Fibroblast of lung (primary cell): ENCODE measurements at regions not wholly inside any gene's neighbourhood (a gene's known extent, or its start where the extent isn't known, plus 50 kb on each side); places are given as distances from the start of the nearest gene placed in this dataset.

Experiments
- DNase-seq, 2 donors: peaks; one replicate each; pipeline versions ENCODE4 v3.0.0 to v3.0.0-alpha.2; 2010; ENCODE audit warnings: low read depth in 2 of 2
- H2AFZ ChIP-seq: 2 replicates; pipeline ENCODE4 v1.5.1; 2012; ENCODE audit warnings: low read length, control low read depth, inconsistent platforms
- H3K27ac ChIP-seq: 2 replicates; pipeline ENCODE4 v1.5.1; 2011; ENCODE audit warnings: low read length, control low read depth; ENCODE audit not compliant: insufficient read depth
- H3K27me3 ChIP-seq: 2 replicates; pipeline ENCODE4 v1.5.1; 2011; ENCODE audit warnings: mild to moderate bottlenecking, low read length; ENCODE audit not compliant: control insufficient read depth, insufficient read depth
- H3K36me3 ChIP-seq: 2 replicates; pipeline ENCODE4 v1.5.1; 2011; ENCODE audit warnings: low read length; ENCODE audit not compliant: control insufficient read depth, insufficient read depth
- H3K4me1 ChIP-seq: 2 replicates; pipeline ENCODE4 v1.5.1; 2011; ENCODE audit warnings: low read length; ENCODE audit not compliant: control insufficient read depth, insufficient read depth; ENCODE audit errors: extremely low read depth
- H3K4me2 ChIP-seq: 2 replicates; pipeline ENCODE4 v1.5.1; 2011; ENCODE audit warnings: low read length, control low read depth; ENCODE audit not compliant: insufficient read depth; ENCODE audit errors: extremely low read depth
- H3K4me3 ChIP-seq, 4 experiments: fragments of 200-600 bp in 1 of 4; sonication (generic) in 1 of 4; replicated peaks in 1 of 4; 2 replicates each; pipeline ENCODE4 v1.5.1; 2011 to 2016; ENCODE audit warnings: low read length in 4 of 4, low read depth in 3 of 4, mild to moderate bottlenecking in 3 of 4, control low read depth in 2 of 4, inconsistent platforms in 1 of 4, mixed read lengths in 1 of 4; ENCODE audit not compliant: insufficient read depth in 1 of 4; ENCODE audit errors: control extremely low read depth in 1 of 4
- H3K79me2 ChIP-seq: 2 replicates; pipeline ENCODE4 v1.5.1; 2012; ENCODE audit warnings: mild to moderate bottlenecking, low read length, inconsistent platforms; ENCODE audit not compliant: control insufficient read depth, insufficient read depth
- H3K9ac ChIP-seq: 2 replicates; pipeline ENCODE4 v1.5.1; 2011; ENCODE audit warnings: mild to moderate bottlenecking, low read length, control low read depth; ENCODE audit not compliant: insufficient read depth
- H3K9me3 ChIP-seq: 2 replicates; pipeline ENCODE4 v1.5.1; 2012; ENCODE audit warnings: low read depth, low read length; ENCODE audit not compliant: control insufficient read depth, insufficient read depth
- H4K20me1 ChIP-seq: 2 replicates; pipeline ENCODE4 v1.5.1; 2011; ENCODE audit warnings: low read length; ENCODE audit not compliant: control insufficient read depth, insufficient read depth; ENCODE audit errors: extremely low read depth
- EZH2 ChIP-seq: IDR thresholded peaks from 2 replicates; pipeline ENCODE4 v1.5.1; 2012; ENCODE audit warnings: low read length, control low read depth, mild to moderate bottlenecking; ENCODE audit errors: missing control alignments
- TF ChIP-seq, protein P1 (sequence below), 2 donors: IDR thresholded peaks in 1 of 2; conservative IDR thresholded peaks in 1 of 2; 1 replicate in 1 of 2; 2 replicates in 1 of 2; pipeline ENCODE4 v1.5.1; 2011 to 2012; ENCODE audit warnings: low read length in 2 of 2, control low read depth in 1 of 2, inconsistent platforms in 1 of 2, low read depth in 1 of 2, mild to moderate bottlenecking in 1 of 2

DNA sequence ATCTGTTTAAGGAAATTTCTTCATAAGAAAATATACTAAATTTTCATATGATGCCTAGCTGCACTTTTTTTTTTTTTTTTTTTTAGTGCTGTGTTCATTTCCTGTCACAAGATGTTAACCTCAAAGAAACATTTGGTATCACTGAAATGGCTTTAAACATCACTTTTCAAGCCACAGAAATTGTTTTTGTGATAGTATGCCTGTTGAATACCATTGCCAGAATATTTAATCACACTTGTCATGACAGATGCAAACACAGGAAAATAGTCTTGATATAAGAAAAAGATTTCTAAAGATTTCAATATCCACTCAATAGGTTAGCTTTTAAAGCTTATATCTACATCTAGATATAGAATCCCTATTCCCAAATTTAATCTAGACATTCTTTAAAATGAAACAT lies 608.5 kb upstream of the AGTR1 start:
- H4K20me1 ChIP-seq = no peaks in the 10 kb centered on the region
- peak in 1 of 2 donors; percentile 27 for DNase-seq
- TF ChIP-seq, protein P1, sequence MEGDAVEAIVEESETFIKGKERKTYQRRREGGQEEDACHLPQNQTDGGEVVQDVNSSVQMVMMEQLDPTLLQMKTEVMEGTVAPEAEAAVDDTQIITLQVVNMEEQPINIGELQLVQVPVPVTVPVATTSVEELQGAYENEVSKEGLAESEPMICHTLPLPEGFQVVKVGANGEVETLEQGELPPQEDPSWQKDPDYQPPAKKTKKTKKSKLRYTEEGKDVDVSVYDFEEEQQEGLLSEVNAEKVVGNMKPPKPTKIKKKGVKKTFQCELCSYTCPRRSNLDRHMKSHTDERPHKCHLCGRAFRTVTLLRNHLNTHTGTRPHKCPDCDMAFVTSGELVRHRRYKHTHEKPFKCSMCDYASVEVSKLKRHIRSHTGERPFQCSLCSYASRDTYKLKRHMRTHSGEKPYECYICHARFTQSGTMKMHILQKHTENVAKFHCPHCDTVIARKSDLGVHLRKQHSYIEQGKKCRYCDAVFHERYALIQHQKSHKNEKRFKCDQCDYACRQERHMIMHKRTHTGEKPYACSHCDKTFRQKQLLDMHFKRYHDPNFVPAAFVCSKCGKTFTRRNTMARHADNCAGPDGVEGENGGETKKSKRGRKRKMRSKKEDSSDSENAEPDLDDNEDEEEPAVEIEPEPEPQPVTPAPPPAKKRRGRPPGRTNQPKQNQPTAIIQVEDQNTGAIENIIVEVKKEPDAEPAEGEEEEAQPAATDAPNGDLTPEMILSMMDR (conservative IDR thresholded peaks at IDR 0.05 in 1 of 2, IDR thresholded peaks at IDR 0.05 in 1 of 2; ENCODE audit: low read depth in 1 of 2, low read length in 2 of 2) = no peak
- H3K9ac ChIP-seq = no peak overlapping the region
- no peaks in the 10 kb centered on the region for H3K27me3 ChIP-seq
- no peaks in the 10 kb centered on the region for H3K9me3 ChIP-seq
- H3K4me2 ChIP-seq = no peak overlapping the region
- no peaks in the 10 kb centered on the region for H3K4me1 ChIP-seq
- H3K79me2 ChIP-seq = no peaks in the 10 kb centered on the region
- no peak overlapping the region for H2AFZ ChIP-seq
- H3K4me3 ChIP-seq = no peak overlapping the region
- H3K36me3 ChIP-seq = no peaks in the 10 kb centered on the region
- no peak overlapping the region for H3K27ac ChIP-seq

DNA sequence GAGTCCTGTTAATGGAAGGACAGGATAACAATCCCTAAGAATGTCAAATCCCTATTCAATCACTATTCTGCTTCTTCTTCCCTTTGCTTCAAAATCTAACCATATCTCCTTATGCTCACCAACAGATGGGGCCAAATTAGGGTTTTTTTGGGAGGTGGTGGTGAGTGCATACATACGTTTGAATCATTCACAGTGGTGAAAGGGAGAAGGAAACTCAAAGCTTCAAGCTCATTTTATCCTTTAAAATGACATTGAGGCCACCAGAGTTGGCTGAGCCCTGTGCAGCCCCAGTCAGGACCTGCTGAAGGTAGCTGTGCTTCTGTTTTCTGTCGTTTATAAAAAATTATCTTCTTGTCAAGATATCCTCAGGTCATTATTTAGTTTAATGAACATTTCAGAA lies 607.5 kb upstream of the AGTR1 start:
- no peak overlapping the region for H3K4me3 ChIP-seq
- no peak overlapping the region for H3K27ac ChIP-seq
- no peaks in the 10 kb centered on the region for H3K36me3 ChIP-seq
- H3K9me3 ChIP-seq = no peaks in the 10 kb centered on the region
- no peak for DNase-seq
- H2AFZ ChIP-seq = no peak overlapping the region
- no peak overlapping the region for H3K4me2 ChIP-seq
- H3K79me2 ChIP-seq = no peaks in the 10 kb centered on the region
- H3K9ac ChIP-seq = no peak overlapping the region
- TF ChIP-seq, protein P1 (conservative IDR thresholded peaks at IDR 0.05 in 1 of 2, IDR thresholded peaks at IDR 0.05 in 1 of 2; ENCODE audit: low read depth in 1 of 2, low read length in 2 of 2) = no peak
- no peak for TF ChIP-seq EZH2
- no peaks in the 10 kb centered on the region for H3K4me1 ChIP-seq
- H3K27me3 ChIP-seq = no peaks in the 10 kb centered on the region
- H4K20me1 ChIP-seq = no peaks in the 10 kb centered on the region

DNA sequence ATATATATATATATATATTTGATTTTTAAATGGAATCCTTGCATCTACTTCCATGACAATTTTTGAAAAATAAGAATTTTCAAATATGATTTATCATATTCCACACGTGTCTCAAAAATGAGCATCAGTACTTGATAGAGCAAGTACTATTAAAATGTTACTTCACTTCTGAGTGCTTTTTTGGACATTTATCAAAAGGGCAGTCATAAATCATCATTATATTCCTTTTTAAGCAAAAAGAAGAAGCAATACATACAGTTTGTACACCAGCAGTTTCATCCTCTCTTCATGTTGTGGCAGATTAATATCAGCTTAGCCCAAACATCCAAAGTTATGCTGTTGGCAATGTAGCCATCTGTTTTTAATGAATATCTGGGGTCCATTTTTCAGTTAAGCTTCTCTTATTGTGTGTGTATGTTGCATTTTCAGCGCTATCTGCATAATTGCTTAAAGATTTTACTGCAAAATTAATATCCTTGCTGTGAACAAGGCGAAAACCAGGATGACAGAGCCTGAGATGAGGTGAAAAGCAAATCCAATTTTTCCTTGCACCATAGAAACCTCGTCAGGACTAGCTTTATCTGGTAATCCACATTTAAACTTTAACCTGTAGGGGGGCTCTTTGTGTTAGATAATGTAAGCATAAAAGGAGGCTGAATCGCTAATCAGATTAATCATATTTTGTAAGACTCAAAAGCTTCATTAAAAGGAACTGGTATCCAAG lies 604.9 kb upstream of the AGTR1 start:
- Histone ChIP-seq H3K36me3 (no peaks in the 10 kb centered on the region), H3K79me2 (no peaks in the 10 kb centered on the region), H3K9ac (no peak overlapping the region), H4K20me1 (no peaks in the 10 kb centered on the region), H3K27ac (no peak overlapping the region), H3K4me2 (no peak overlapping the region), H3K4me3 (no peak overlapping the region), H3K27me3 (no peaks in the 10 kb centered on the region), H2AFZ (no peak overlapping the region), H3K9me3 (no peaks in the 10 kb centered on the region), H3K4me1 (no peaks in the 10 kb centered on the region)
- DNase-seq = no peak
- no peak for TF ChIP-seq EZH2
- TF ChIP-seq, protein P1 (conservative IDR thresholded peaks at IDR 0.05 in 1 of 2, IDR thresholded peaks at IDR 0.05 in 1 of 2; ENCODE audit: low read depth in 1 of 2, low read length in 2 of 2) = no peak
